ENCODE measurements at regions not wholly inside any gene's neighbourhood (a gene's known extent, or its start where the extent isn't known, plus 50 kb on each side); places are given as distances from the start of the nearest gene placed in this dataset.

- TF ChIP-seq CTCF (IDR thresholded peaks at IDR 0.05; ENCODE audit: low read length) (peak; percentile 71), EZH2 (IDR thresholded peaks at IDR 0.05; ENCODE audit: borderline replicate concordance, low read length) (no peak)
Observed at GRCh38 chr6:126804332-126805064, 314.0 kb upstream of the RSPO3 start.

Data from OCI-LY1 (cell line).